Kidney capillary endothelial cell (primary cell): ENCODE measurements at regions not wholly inside any gene's neighbourhood (a gene's known extent, or its start where the extent isn't known, plus 50 kb on each side); places are given as distances from the start of the nearest gene placed in this dataset.

Experiments
- DNase-seq: peaks from one replicate; pipeline ENCODE4 v3.0.0-alpha.2; 2018; ENCODE audit warnings: low spot score

DNA sequence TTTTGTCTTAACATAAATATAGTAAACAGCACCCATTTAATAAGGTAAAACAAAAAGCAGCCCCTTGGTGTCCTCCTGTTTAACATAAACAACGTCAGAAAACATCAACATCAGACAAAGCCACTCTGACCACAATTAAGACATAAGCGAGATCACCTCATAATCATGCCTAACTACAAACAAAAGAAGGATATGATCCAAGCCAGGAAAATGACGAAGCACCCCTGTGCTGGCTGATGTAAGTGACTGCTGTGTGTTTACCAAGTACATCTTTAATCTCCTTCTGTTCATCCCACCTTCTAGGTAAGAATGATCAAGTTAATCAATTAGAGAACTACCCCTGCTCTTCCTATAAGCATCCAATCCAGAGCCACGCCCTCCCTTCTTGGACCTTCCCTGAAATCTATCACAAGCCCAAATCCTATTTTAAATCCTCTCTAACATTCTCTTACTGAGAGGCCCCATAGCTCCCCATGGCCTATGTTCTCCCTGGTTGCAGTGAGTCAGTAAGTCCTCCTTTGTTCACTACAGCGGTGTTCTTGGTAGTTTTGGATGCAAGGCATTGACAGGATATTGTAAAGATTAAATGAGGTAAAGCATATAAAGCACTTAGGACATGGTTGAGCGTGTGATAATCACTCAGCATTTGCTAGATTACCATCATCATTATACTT lies 424.2 kb downstream of the TSN start:
- peak; percentile 90 for DNase-seq

DNA sequence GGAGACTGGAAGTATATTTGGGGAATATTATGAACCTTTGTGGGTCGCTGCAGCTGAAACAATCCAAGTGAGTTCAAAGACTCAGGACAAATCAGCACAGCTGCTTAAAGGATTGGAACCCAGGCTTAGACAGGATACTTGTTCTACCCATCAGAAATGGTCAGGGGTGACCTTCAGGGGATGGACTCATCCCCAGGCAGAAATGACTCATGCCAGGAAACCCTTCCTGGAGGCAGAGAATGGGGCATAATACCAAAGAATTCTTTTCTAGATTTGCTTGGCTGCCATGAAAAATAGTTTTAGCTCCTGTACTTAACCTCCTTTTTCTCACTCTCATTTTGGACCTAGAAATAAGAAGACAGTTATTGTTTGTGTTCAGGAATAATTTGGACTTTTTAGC lies 425.5 kb downstream of the TSN start:
- DNase-seq, result peak; percentile 43

DNA sequence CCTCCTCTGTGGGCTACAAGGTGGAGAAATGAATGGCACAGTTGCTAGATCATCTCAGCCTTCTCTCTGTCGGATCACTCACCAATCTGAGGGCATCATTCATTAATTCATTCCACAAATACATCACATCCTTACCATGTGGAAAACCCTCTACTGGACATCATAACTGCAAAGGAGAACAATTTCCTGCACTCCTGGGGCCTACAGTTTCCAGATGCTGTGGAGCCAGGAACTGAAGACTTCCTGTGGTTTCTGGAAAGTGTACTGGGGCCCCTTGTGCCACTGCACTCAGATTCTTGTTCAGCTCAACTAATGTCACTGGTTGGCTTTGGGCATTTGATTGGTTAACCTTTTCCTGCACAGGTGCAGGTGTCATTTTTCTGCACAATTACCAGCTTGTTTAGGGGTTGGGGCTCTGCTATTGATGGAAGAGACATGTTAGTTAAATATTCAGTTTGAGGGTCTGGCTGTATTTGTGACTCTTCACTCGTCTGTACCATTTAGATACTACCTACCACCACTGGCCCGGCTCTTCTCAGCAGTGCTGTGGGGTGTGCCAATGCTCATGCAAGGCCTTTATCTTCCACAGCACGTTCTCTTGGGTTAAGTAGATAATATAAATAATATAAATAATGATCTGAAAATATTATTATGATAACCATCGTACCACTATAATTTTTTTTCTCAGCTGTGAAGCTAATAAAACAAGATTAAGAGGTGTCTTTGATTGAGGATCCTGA lies 427.3 kb downstream of the TSN start:
- peak; percentile 51 for DNase-seq

DNA sequence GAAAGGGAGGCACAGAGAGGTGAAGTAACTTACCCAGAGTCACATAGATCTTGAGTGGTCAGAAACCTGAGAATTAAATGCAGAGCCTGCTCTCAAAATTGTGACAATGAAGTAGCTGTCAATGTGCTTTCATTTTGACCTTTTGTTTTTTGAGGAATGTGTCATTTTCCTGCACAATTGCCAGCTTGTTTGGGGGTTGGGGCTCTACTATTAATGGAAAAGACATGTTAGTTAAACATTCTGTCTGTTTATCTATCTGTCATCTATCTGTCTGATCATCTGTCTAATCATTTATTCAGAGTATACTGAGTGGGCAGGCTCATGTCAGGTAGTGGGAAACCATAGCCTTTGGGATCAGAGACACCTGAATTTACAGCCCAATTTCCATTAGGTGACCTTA lies 428.4 kb downstream of the TSN start:
- peak; percentile 55 for DNase-seq

DNA sequence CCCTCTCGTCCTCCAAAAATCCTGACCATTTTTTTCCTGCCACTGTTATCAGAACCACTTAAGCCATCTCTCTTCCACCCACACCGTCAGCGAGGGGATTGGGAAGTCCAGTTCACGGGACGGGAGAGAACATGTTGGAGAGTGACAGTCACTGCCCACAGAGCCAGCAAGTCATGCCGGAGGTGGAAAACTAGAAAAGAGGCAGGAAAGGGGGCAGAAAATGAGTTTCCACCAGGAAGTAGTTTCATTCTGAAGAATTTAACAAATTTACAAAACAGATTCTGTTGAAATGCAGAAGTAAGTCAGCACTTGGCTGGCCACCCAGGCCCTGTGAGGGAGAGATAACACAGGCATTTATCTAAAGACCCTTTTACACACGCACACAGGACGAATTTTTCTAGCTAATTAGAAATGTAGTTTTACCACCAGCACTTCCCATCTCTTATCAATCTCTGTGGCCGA lies 431.3 kb downstream of the TSN start:
- no peak for DNase-seq

DNA sequence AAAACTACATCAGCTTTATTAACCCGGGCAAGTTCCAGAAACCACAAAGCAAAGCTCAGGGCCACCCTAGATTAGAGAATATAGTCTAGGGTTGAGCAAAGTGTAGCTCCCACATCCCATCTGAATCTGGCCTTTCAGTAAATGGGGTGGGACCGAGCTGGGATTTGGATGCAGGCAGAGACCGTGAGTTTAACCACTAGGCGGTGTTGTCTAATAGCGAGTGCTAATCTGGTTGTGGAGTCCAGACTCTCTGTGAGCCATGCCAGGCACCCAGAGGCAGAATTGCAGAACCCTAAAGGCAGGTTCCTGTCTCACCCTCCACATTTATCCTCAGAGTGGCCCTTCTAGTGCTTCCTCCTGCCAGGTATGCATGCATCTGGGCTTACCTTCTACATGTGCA lies 435.9 kb downstream of the TSN start:
- DNase-seq, result no peak

DNA sequence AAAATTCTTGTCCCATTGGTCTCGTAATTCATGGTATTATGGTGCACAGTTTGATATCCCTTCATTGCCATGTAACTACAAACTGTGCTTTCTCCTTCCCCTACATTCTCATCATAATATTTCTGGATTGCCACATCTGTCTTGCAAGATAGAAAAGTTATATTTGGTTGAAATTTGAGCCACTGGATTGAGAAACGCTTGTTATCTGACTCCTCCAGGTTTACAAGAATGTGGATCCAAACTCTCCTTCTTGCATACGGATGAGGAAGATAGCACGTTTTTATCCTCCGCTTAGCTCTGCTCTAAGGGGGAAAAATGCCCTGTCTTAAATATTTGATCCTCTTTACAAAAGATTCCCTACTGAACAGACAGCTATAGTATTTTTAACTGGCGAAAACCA lies 438.2 kb downstream of the TSN start:
- no peak for DNase-seq

DNA sequence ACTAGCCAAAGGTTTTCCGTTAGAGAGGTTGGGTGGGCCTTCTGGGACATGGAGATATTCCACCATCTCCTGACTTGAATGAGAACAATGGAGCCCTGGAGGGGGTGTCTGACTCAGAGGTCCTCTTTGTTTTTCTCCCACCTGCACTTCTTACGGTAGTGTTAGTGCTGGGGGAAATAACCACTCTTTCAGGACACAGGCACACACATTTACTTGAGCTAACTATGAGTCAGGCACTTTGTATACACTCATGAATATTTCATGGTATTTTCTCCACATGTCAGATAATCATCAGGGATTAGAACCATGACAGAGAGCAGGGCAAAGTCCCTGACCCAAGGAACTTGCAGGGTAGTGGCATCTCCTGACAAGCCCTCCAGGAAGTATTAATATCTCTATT lies 439.1 kb downstream of the TSN start:
- DNase-seq, result no peak

DNA sequence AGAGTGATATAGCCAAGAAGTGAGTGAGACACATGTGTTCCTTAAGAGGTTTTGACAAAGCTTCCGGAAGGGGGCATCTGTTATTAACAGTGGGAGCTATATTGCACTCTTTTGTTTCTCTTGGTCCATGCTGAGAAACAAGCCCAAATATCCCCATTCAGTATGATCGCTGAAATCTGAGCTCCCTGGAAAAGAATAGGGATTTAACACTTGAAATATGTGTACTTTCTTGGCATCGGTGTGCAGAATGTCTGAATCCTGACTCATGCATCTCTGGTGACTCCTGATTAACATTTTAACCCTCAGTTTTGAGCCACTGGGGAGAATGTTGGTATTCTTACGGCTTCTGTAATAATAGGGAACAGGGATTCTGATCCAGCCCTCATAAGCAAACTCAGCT lies 448.1 kb downstream of the TSN start:
- DNase-seq, result no peak

DNA sequence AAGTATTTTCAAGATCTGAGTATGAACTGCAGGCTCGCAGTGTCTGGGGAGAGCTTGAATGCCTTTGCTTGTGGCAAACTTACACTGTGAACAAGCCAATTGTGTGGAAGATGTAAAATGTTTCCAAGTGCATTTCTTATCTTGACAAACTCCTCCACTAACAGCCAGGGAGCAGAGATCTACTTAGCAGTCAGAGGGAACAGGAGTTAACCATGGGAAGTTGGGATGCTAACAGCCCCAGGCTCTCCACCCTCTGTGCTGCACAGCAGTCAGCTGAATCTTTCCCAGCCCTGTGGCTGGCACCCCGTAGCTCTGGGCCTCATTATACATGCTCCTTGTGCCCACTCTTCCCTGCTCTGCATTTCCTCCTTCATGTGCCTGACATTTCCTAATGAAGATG lies 450.2 kb downstream of the TSN start:
- no peak for DNase-seq

DNA sequence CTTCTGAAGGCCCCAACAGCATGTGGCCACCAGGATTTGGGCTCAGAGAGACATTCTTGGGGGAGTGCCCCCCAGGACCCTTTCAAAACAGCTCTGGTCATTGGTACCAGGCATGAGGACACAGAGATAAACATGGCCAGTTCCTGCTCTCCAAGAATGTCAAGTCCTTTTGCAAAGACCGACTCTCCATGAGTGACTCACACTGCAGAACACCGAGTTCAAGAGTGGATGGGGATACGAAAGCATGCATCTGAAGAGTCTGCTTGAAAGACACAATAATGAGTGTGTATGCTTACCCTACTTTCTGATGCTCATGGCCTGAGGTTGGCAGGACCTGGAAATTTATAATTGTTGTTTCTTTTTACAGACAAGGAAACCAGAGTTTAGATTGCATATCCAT lies 450.6 kb downstream of the TSN start:
- DNase-seq, result no peak

DNA sequence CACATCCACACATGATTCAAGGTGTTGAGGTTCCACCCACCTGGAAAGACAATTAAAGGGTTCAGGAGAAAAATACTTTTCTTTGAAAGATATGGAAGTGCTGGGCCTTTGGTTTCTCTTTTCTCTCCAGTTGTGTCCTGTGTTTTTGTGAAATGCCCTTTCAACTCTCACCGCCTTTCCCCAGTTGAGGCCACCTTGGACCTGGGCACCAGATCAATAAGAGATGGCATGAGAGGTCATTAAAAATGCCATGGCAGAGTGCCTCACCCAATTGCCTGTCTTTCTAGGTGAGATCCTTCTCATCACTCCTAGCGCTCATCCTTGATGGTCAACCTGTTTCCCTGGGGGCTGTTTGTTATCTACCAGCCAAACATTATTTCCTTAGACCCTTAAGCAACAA lies 453.9 kb downstream of the TSN start:
- DNase-seq, result no peak

DNA sequence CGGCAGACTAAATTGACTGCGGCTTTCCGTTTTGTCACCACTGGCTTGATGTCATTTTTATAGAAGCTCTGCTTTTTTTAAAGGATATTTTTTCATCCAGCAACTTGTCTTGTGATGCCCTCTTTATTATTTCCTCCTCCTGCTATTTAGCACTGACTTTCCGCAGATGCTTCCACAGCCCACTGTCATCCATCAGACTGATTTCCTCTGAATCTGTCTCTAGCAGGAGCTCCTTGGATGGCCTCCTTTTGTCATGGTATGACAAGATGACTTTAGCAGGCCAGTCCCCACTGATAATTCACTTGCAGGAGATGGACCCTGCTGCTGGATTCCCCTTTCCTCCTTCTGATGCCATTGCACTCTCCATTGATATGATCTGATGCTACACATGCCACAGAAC lies 454.6 kb downstream of the TSN start:
- DNase-seq, result no peak

DNA sequence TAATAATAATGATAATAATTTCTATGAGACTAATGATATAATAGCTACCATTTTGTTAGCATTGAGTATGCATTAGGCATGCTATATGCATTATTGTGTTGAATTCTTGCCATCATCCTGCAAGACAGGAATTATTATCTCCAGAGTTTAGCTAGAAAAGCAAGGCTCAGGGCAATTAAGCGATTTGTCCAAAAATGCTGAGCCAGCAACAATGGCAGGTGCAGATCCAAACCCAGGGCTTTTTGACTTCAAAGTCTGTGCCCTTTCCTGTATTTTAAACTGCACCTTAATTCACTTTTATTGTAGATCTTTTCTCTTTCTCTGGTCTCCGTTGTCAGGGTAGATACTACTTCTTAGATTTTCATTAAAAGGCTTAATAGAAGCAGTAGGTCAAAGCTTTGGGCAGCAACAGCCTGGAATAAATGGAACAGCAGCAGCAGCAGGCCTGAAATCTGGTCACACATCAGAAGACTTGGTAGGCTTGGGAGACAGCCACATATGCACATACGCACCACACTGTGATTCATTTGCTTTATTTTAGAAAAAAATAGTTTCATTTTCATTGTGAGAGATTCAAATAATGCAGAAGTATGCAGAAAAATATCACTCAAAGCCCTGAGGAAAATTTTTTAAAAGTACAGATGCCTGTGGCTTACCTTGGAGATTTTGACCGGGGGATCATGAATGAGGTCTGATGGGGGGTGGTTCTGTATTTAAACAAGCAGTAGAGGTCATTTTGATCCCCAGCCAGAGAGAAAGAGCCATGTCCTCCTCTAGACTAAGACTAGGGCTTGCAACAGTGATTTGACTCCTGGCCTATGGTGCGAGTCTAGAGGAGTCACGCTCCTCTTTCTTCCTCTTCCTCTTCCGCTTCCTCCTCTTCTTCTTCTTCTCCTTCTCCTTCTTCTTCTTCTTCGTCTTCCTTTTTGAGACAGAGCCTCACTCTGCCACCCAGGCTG lies 455.7 kb downstream of the TSN start:
- DNase-seq, result no peak

DNA sequence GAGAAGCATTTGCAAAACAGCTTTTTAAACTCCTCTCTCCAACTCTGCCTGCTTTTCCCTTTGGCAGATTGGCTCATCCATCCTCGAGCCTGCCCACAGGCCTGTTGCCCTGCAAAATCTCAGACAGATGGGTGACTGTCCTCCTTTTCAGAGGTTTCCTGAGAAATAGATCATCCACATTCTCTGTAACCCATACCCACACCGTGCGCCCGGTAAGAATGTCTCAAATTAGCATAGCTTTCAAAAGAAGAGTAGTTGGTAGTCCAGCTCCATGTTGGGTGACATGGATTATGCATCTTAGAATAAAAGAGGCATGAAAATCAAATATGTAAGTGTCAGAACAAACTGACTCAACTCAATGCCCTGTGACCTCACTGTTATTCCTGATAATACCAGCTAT lies 457.9 kb downstream of the TSN start:
- DNase-seq, result no peak

DNA sequence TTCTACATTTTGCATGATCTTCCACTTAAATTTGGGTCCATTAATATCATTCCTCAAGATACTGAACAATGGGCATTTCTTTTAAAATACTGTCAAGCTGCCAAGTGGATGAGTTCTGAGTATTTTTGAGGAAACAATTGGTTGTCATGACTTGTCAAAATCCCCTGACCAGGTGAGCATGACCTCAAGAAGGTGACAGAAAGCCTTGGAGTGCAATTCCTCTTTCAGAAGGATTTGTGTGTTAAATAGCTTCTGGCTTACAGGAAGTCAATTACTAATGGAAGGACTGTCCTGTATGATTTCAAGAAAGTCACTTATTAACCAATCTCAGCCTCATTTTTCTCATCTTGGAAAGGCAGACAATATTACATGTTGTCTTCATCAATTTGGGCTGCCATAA lies 460.6 kb downstream of the TSN start:
- no peak for DNase-seq

DNA sequence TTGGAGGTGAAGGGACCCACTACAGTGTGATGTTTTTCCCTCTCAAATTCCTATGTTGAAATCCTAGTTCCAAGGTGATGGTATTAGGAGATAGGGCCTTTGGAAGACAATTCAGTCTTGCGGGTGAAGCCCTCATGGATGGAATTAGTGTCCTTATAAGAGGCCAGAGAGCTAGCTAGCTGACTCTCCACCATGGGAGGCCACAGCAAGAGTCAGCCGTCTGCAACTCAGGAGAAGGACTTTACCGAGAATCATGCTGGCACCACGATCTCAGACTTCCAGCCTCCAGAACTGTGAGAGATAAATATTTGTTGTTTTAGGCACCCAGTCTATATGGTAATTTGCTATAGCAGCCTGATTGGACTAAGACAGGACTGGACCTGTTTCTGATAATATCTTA lies 461.4 kb downstream of the TSN start:
- DNase-seq, result no peak

DNA sequence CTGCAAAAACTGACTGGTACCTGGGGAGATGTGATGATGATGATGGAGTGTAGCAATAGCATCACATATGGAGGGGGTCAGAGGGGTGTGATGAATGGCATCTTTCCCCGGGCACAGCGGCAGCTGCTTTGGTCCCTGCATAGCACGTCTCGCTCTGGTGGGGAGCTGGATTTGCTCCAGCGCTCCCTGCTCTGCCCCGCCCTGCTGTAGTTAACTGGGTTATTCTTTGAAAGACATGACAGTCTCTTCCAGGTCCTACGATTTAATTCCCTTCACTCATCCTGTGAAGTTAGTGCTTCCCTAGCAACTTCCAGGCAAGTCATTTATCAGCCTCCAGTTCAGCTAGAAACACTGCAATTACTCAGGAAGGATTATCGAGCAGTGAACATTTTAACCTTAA lies 463.1 kb downstream of the TSN start:
- no peak for DNase-seq

DNA sequence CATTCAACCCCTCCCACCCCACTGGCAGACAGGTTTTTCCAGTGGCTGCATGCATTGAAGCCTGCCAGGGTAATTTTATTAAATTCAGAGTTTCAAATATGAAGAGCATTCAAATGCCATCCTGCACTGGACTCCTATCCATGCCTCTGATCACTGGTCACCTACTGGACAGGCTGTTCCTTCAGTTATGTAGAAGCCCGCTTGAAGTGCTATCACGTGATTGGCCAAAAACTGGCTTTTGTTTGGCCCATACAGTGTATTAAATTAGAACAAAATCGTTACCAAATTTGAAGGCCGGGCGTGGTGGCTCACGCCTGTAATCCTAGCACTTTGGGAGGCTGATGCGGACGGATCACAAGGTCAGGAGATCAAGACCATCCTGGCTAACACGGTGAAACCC lies 464.1 kb downstream of the TSN start:
- no peak for DNase-seq

DNA sequence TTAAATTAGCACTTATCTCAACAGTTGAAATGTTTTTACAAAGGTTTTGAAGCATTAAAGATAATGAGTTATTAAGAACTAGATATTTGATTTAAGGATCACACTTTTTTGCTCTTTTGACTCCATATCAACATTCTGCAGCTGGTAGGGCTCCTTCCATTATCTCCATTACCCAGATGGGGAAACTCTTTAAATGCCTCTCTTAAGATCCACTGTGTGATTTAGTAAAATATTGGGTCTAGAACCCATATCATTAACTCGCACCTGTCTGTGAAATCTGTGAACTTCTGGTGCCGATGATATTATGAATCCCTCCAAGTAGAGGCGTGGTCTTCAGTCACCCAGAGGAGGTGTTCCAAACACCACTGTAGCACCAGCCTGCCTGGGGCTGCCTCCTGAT lies 466.2 kb downstream of the TSN start:
- DNase-seq, result no peak

DNA sequence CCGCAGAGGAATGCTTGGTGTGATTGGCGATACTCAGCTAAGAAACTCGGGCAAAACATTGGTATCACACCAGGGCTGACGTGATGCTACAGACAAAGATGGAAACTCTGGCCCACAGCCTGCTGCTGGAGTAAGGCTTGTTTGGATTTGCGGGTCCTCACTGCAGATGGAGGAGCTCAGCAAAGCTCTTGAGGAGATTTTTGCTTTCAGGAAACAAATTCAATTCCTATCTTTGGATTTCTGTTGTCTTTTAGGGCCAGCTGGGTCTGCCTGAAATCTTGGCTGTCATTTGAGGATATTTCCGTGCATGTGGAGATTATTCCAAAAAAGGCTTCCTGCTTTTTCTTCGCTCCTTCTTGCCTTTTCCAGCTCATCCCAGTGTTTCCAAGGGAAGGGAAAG lies 475.8 kb downstream of the TSN start:
- DNase-seq, result no peak

DNA sequence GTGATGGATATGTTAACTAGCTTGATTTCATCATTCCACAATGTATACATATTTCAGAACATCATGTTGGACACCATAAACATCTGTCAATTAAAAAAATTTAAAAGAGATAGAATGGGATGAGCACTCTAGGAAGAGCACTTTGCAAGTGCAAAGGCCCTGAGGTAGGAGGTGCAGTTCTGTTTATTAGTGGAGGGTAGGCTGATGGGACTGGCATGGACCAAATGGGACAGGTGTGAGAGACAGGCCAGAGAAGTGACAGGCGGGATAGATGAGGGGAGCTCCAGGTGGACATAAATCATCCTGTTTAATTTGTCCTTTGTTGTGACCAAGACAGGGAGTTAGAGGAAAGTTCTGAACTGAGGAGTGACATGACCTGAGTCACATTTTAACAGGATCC lies 477.9 kb downstream of the TSN start:
- no peak for DNase-seq
